ENCODE measurements at regions not wholly inside any gene's neighbourhood (a gene's known extent, or its start where the extent isn't known, plus 50 kb on each side); places are given as distances from the start of the nearest gene placed in this dataset.
"Not testable (repeated sequence)": the region's sequence is repeated elsewhere in the genome, so short reads cannot be mapped to it uniquely, and the experiment has no call there.

DNA sequence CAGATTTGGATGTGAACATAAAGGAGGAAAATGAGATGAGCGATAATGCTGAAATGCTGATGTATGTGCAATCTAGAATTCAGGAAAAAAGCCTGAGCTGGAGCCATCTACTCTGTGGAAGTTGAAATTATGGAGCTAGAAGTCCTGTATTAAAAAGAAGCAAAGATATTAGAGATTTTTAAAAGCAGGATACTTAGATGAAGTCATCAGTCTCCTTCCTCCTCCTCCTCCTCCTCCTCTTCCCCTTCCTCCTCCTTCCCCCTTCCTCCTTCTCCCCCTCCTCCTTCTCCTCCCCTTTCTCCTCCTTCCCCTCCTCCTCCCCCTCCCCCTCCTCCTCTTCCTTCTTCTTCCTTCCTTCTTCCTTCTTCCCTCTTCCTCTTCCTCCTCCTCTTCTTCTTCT is 823.8 kb upstream of the CA10 start:
- no peak for DNase-seq
- TF ChIP-seq, protein P1, sequence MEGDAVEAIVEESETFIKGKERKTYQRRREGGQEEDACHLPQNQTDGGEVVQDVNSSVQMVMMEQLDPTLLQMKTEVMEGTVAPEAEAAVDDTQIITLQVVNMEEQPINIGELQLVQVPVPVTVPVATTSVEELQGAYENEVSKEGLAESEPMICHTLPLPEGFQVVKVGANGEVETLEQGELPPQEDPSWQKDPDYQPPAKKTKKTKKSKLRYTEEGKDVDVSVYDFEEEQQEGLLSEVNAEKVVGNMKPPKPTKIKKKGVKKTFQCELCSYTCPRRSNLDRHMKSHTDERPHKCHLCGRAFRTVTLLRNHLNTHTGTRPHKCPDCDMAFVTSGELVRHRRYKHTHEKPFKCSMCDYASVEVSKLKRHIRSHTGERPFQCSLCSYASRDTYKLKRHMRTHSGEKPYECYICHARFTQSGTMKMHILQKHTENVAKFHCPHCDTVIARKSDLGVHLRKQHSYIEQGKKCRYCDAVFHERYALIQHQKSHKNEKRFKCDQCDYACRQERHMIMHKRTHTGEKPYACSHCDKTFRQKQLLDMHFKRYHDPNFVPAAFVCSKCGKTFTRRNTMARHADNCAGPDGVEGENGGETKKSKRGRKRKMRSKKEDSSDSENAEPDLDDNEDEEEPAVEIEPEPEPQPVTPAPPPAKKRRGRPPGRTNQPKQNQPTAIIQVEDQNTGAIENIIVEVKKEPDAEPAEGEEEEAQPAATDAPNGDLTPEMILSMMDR (IDR thresholded peaks at IDR 0.05) = no peak
- TF ChIP-seq POLR2A (IDR thresholded peaks at IDR 0.05) = no peak
- Histone ChIP-seq H3K27ac (no peak overlapping the region), H3K4me1 (no peaks in the 10 kb centered on the region), H3K9me3 (no peaks in the 10 kb centered on the region), H3K36me3 (no peaks in the 10 kb centered on the region), H3K4me3 (no peak overlapping the region), H3K27me3 (no peaks in the 10 kb centered on the region)
- intact Hi-C loops (cut with DNase I) = no loop called here
- WGBS, 2 donors = 96 to 100% methylated on average over 1 of the region's 1 CpG

DNA sequence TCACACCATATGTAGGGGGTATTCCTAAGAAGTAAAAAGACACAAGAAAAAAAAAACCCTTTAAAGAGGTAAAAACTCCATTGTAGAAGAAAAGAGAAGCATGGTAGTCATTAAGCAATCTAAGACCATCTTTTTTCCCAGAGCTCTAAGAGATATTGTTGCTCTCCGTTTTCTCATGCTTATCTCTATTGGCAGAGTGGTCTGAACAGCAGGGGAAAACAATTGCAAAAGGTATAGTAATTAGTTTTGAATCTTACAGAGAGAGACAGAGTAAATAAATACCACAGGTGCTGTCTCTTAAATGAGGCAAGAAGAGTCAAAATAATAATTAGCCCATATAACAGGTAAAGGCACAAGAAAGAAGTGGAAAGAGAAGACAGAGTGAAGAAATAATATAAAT is 821.4 kb upstream of the CA10 start:
- no peaks in the 10 kb centered on the region for H3K9me3 ChIP-seq
- no peak overlapping the region for H3K27ac ChIP-seq
- intact Hi-C loops (cut with DNase I) = no loop called here
- no peak overlapping the region for H3K4me3 ChIP-seq
- no peaks in the 10 kb centered on the region for H3K4me1 ChIP-seq
- 6 to 11% methylated on average over 1 of the region's 1 CpG for WGBS, 2 donors
- no peaks in the 10 kb centered on the region for H3K27me3 ChIP-seq
- DNase-seq = no peak
- TF ChIP-seq, protein P1 (IDR thresholded peaks at IDR 0.05) = no peak
- no peak for TF ChIP-seq POLR2A (IDR thresholded peaks at IDR 0.05)
- no peaks in the 10 kb centered on the region for H3K36me3 ChIP-seq

DNA sequence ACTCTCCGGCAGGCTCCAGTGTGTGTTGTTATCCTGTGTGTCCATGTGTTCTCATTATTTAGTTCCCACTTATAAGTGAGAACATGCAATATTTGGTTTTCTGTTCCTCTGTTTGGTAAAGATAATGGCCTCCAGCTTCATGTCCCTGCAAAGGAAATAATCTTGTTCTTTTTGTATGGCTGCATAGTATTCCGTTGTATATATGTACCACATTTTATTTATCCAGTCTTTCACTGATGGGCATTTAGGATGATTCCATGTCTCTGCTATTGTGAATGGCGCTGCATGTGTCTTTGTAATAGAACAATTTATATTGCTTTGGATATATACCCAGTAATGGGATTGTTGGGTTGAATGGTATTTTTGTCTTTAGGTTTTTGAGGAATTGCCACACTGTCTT is 807.3 kb upstream of the CA10 start:
- 71 to 75% methylated on average over 3 of the region's 3 CpGs for WGBS, 2 donors
- H3K27me3 ChIP-seq = no peaks in the 10 kb centered on the region
- no peaks in the 10 kb centered on the region for H3K36me3 ChIP-seq
- no peaks in the 10 kb centered on the region for H3K9me3 ChIP-seq
- no peak overlapping the region for H3K4me3 ChIP-seq
- intact Hi-C loops (cut with DNase I) = no loop called here
- DNase-seq = no peak
- TF ChIP-seq, protein P1 (IDR thresholded peaks at IDR 0.05) = no peak
- TF ChIP-seq POLR2A (IDR thresholded peaks at IDR 0.05) = no peak
- no peak overlapping the region for H3K27ac ChIP-seq
- no peaks in the 10 kb centered on the region for H3K4me1 ChIP-seq

DNA sequence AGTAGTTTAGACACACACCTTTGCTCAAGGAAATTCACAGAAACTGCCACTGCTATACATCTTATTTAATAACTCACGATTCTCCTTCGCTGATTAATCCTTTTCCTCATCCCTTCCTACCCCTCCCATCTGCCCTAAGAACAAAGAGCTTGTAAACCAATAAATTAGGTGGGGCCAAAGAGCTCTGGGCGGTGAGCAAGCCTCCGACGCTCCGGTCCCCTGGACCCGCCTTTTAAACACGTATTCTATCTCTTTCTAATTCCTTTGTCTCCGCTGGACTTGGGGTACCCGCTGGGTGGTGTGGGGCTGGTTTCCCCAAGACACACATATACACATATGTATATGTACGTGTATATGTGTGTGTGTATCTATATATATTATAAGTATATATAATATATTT is 803.2 kb upstream of the CA10 start:
- H3K27me3 ChIP-seq; DNase-seq; H3K36me3 ChIP-seq; H3K4me1 ChIP-seq; intact Hi-C loops (cut with DNase I); H3K4me3 ChIP-seq; H3K9me3 ChIP-seq; H3K27ac ChIP-seq: not testable (repeated sequence)
- 77 to 80% methylated on average over 11 of the region's 11 CpGs for WGBS, 2 donors

DNA sequence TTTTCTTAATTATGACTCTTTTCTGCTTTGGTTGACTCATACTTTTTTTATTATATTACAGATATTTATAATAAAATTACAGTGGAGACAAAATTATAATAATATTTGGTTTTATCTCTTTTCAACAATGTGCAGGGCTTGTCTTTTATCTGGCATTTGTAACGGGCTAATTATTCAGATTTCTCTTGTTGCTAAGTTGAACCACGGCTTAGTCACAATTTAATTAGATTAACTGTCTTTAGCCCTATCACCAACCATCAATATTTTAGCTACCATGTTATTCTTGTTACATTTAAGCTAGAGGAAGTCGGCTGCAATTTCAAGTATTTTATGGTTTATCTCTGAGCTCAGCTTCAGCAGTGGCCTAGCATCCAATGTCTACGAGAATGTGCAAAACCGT is 798.9 kb upstream of the CA10 start:
- Histone ChIP-seq H3K9me3 (no peaks in the 10 kb centered on the region), H3K27me3 (no peaks in the 10 kb centered on the region), H3K4me3 (no peak overlapping the region), H3K27ac (no peak overlapping the region), H3K4me1 (no peaks in the 10 kb centered on the region), H3K36me3 (no peaks in the 10 kb centered on the region)
- TF ChIP-seq, protein P1 (IDR thresholded peaks at IDR 0.05) = no peak
- no peak for TF ChIP-seq POLR2A (IDR thresholded peaks at IDR 0.05)
- DNase-seq = no peak
- intact Hi-C loops (cut with DNase I) = no loop called here
- WGBS, 2 donors = 71 to 77% methylated on average over 5 of the region's 5 CpGs

DNA sequence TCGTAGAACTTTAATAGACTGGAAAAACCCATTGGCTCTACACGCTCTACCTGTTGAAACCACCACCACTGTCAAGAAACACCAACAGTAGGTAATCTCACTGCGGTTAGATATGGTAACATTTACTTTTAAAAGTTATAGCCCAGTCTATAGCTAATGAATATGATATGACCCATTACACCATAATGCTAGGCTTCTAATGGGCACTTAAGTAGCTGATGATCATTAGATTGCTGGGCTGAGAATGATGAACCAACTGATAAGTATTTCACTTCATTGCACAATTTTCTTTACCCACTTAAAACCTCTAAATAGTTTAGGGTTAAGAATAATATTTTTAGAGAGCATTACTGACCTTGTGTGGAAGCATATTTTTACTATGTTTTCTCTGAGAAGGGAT is 788.9 kb upstream of the CA10 start:
- Histone ChIP-seq H3K4me3 (no peak overlapping the region), H3K36me3 (no peaks in the 10 kb centered on the region), H3K4me1 (no peaks in the 10 kb centered on the region), H3K27me3 (no peaks in the 10 kb centered on the region), H3K27ac (no peak overlapping the region), H3K9me3 (no peaks in the 10 kb centered on the region)
- WGBS, 2 donors = 54 to 63% methylated on average over 3 of the region's 3 CpGs
- DNase-seq = no peak
- TF ChIP-seq, protein P1 (IDR thresholded peaks at IDR 0.05) = no peak
- TF ChIP-seq POLR2A (IDR thresholded peaks at IDR 0.05) = no peak
- intact Hi-C loops (cut with DNase I) = no loop called here

Measured in esophagus squamous epithelium (tissue), 5 donors.